ENCODE measurements at regions not wholly inside any gene's neighbourhood (a gene's known extent, or its start where the extent isn't known, plus 50 kb on each side); places are given as distances from the start of the nearest gene placed in this dataset.

DNA sequence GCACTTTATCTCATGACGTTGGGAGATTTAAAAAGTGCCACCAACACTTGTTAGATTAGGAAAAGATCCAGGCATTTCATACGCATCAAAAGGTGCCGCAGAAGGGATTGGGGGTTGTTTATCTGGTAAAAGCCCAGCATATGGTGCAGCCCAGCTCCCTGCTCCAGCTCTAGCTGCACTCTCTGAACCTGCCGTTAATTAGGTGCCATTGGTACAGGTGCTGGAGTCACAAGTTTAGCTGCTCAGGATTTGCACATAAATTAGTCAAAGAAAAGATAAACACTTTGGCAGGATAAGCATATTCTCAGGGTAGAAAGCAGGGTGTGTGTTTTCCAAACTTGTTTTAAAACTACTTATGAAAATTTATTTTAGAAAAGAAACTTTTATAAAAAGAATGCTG lies 932.6 kb upstream of the TMEM132C start:
- ATAC-seq: no peak
- TF ChIP-seq, protein P1, sequence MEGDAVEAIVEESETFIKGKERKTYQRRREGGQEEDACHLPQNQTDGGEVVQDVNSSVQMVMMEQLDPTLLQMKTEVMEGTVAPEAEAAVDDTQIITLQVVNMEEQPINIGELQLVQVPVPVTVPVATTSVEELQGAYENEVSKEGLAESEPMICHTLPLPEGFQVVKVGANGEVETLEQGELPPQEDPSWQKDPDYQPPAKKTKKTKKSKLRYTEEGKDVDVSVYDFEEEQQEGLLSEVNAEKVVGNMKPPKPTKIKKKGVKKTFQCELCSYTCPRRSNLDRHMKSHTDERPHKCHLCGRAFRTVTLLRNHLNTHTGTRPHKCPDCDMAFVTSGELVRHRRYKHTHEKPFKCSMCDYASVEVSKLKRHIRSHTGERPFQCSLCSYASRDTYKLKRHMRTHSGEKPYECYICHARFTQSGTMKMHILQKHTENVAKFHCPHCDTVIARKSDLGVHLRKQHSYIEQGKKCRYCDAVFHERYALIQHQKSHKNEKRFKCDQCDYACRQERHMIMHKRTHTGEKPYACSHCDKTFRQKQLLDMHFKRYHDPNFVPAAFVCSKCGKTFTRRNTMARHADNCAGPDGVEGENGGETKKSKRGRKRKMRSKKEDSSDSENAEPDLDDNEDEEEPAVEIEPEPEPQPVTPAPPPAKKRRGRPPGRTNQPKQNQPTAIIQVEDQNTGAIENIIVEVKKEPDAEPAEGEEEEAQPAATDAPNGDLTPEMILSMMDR (IDR thresholded peaks at IDR 0.05): no peak
- no peak for TF ChIP-seq POLR2A (IDR thresholded peaks at IDR 0.05)
- H3K4me3 ChIP-seq: no peak overlapping the region
- H3K27ac ChIP-seq: no peak overlapping the region
- H3K36me3 ChIP-seq: no peaks in the 10 kb centered on the region
- H3K9me3 ChIP-seq: no peaks in the 10 kb centered on the region
- no peaks in the 10 kb centered on the region for H3K4me1 ChIP-seq
- DNase-seq: no peak
- intact Hi-C loops (cut with DNase I): no loop called here
- 57% methylated on average over 4 of the region's 4 CpGs for WGBS (ENCODE audit: insufficient coverage, low coverage, low lambda C conversion rate, missing lambda C conversion rate)
- H3K27me3 ChIP-seq: no peaks in the 10 kb centered on the region

DNA sequence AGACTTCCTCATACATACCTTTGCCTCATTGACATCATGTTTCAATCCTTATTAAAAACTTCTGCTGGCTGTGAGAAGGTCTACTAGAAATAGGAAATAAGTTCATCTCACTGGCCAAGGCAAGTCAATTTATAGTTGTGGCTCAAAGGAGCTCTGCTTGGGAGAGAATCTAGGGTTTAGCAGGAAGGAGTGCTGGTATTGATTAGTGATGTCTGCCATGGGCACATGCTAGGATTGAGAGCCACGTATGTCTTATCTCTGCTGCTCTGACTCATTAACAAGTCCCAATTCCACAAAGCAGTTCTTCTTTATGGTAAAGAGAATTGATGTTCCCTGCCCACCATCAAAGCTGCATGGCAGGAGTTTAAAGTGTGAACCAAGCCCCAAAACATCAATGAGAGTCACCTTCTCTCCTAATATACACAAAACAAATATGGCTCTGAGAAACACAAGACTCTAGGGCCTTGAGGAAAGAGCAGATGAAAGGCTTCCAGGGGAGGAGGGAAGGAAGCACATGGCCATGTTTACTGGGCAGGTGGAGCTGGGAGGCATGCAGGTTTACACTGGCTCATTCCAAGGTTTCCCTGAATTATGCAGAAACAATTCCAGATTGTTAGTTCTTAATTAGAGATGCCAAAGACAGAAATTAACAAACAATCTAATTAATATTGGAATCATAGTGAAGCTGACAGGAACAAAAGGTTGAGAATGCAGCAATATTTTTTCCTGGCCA lies 931.9 kb upstream of the TMEM132C start:
- Histone ChIP-seq H3K4me3 (no peak overlapping the region), H3K36me3 (no peaks in the 10 kb centered on the region), H3K27ac (no peak overlapping the region), H3K4me1 (no peaks in the 10 kb centered on the region), H3K9me3 (no peaks in the 10 kb centered on the region), H3K27me3 (no peaks in the 10 kb centered on the region)
- no peak for DNase-seq
- no peak for TF ChIP-seq POLR2A (IDR thresholded peaks at IDR 0.05)
- TF ChIP-seq, protein P1 (IDR thresholded peaks at IDR 0.05): no peak
- WGBS (ENCODE audit: insufficient coverage, low coverage, low lambda C conversion rate, missing lambda C conversion rate): 0% methylated on average over 1 of the region's 1 CpG
- ATAC-seq: no peak
- intact Hi-C loops (cut with DNase I): no loop called here

DNA sequence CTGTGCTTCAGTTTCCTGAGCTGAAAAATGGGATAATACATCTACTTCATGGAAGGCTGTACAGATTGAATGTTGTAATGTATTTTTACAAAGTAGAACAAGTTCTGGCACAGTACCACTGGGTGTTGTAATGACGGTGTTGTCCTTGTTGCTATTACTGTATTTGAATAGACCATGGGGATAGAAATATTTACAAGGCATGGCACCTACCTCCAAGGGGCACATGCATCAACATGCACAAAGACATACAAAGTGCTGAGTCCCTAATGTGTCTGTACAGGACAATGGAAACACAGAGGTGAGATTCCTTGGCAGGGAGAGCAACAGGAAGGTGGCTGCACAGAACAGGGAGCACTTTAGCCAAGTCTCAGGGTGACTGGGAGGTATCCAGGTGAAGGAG lies 930.6 kb upstream of the TMEM132C start:
- WGBS (ENCODE audit: insufficient coverage, low coverage, low lambda C conversion rate, missing lambda C conversion rate): 43% methylated on average over 1 of the region's 1 CpG
- DNase-seq: no peak

DNA sequence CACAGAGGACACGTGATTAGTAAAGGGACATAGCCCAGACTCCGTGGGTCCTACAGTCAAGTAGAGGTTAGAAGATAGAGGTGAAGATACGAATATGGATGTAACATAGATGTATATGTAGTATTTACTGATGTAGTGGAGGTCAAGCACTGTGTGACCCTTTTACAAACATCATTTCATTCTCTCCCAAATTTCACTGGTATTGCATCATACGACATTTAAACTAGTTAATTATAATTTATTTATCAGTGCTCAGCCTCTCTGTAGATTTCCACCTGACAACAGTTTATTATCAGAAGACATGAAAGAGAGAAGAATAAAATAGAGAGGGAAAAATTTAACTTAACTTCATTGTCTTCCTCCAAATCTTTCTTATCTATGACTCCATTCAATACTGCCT lies 927.9 kb upstream of the TMEM132C start:
- H3K36me3 ChIP-seq: no peaks in the 10 kb centered on the region
- intact Hi-C loops (cut with DNase I): no loop called here
- H3K27ac ChIP-seq: no peak overlapping the region
- H3K27me3 ChIP-seq: no peaks in the 10 kb centered on the region
- TF ChIP-seq, protein P1 (IDR thresholded peaks at IDR 0.05): no peak
- no peak for TF ChIP-seq POLR2A (IDR thresholded peaks at IDR 0.05)
- no peak for DNase-seq
- H3K9me3 ChIP-seq: no peaks in the 10 kb centered on the region
- 27% methylated on average over 4 of the region's 4 CpGs for WGBS (ENCODE audit: insufficient coverage, low coverage, low lambda C conversion rate, missing lambda C conversion rate)
- no peak for ATAC-seq
- no peaks in the 10 kb centered on the region for H3K4me1 ChIP-seq
- H3K4me3 ChIP-seq: no peak overlapping the region

More for the DNA sequence above, 930.6 kb upstream of the TMEM132C start:
- Histone ChIP-seq H3K36me3 (no peaks in the 10 kb centered on the region), H3K9me3 (no peaks in the 10 kb centered on the region), H3K4me3 (no peak overlapping the region), H3K27ac (no peak overlapping the region), H3K4me1 (no peaks in the 10 kb centered on the region), H3K27me3 (no peaks in the 10 kb centered on the region)
- TF ChIP-seq, protein P1 (IDR thresholded peaks at IDR 0.05): no peak
- TF ChIP-seq POLR2A (IDR thresholded peaks at IDR 0.05): no peak
- intact Hi-C loops (cut with DNase I): no loop called here
- ATAC-seq: no peak
